ENCODE measurements at regions not wholly inside any gene's neighbourhood (a gene's known extent, or its start where the extent isn't known, plus 50 kb on each side); places are given as distances from the start of the nearest gene placed in this dataset.

DNA sequence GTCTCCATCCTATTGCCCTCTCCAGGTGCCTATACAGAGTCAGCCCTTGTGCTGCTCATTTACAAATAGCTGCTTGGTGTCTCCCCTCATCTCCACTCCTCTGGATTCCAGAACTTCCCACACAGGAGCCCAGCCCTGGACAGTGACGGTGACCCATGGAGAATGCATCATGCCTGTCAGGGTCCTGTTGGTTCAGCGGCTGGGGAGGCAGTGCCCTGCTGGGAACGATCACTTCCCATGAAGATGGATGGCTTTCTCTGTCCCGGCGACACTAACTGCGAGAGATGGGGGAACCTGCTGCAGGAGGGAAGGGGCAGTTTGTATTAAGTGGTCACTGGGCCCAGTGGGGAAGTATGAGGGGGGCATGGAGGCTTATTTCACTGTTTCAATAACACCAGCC is 395.0 kb upstream of the TBX3 start:
- DNase-seq (ENCODE audit: low read depth): no peak

DNA sequence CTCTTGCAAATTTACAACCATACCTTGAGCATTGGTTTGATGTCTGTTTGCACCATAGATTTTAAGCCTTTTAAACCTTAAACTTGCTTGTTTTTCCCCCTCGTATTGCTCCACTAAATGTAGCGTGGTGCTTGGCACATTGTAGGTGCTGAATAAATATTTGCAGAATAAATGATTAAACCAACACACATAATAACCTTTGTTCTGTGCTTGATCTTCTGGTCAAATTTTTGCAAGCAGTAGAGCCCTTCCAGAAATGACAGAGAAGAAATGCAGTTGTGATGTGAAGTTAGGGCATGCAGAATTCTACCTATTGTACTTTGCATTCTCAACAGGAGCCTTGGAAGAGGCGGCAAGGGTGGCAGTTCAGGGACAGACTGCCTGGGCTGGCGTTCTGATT is 394.4 kb upstream of the TBX3 start:
- no peak for DNase-seq (ENCODE audit: low read depth)

DNA sequence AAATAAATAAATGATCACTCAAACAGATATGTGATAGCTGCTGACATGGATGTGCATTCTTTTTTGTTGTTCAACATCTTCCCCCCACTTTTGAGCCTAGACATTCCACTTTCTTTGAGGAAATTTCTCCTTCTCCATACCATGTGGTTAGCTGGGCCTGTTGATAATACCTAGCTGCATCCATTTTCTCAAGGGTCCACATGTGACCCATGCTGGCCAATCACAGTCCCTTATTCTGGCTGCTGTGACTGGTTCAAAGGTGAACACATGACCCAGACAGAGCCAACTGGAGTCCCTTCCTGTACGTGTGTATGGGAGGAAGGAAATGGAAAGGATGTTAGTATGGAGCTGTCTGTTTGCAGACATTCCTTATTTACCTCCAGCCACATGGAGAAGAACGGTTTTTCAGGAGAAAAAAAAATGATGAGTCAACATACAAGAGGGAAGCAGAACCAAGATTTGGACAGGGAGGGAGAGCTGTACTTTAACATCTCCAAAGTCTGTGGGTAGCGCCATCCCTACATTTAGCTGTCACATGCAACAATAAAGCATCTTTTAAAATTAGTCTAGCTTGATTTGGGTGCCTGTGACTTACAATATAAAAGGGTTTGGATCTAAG is 391.7 kb upstream of the TBX3 start:
- DNase-seq (ENCODE audit: low read depth): no peak

DNA sequence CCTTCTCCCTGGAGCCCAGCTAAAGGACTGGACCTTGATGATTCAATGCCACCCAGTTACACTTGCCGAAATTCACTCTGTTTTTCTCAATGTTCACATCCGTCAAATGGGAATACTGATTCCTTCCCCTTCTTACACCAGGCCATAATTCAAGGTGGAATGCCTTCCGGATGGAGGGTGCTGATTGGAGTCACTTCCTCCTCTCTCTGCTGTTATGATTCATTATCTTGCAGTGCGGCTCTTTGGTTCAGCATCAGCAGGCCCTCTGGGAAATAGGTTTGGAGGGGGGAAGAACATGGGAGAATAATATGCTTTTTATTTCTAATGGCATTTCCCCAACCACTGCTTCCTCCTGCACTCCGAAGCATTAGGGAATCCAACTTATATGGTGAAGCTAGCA is 390.6 kb upstream of the TBX3 start:
- no peak for DNase-seq (ENCODE audit: low read depth)

DNA sequence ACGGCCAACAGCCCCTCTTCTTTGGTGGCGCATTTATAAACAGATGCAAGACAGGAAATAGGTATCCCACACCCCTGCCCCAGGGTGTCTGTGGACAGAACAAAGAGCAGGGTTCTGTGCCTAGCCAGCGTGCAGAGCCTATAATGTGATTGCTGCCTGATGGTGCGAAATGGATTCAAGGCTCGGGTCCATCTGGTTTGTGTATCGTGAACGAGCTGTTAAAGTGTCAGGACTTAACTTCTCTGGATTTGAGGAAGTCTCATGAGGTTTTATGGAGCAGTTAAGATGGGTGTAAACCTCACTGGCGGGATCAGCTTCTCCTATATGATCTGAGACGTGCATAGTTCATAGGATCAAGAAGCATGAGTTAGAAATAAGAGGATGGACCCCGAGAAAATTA is 388.7 kb upstream of the TBX3 start:
- no peak for DNase-seq (ENCODE audit: low read depth)

DNA sequence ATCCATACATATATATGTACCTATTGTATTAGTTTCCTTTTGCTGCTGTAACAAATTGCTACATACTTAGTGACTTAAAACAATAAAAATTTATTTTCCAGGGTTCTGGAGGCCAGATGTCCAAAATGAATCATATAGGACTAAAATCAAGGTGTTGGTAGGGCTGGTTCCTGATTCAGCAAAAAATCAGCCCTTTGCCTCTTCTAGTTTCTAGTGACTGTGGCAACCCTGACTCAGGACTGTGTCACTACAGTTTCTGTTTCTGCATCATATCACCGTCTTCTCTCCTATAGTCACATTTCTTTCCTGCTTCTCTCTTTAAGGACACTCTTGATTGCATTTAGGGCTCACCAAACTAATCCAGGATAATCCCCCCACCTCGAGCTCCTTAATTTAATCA is 386.3 kb upstream of the TBX3 start:
- DNase-seq (ENCODE audit: low read depth): no peak

DNA sequence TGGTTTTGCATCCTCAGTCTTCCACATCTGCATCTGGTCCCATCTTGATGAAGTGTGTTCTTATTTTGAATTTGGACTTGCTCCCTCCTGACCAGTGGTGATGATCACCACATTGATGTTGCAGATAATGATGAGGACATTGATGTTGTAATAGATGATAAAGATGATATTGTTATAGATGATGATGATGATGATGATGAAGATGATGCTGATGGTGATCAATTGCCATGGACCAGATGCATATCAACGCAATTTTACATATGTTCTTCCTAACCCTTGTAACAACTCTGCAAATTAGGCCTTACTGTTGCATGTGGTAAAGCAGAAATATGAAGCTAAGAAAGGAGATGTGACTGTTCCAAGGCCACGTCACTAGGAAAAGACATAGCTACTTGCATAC is 380.3 kb upstream of the TBX3 start:
- no peak for DNase-seq (ENCODE audit: low read depth)

DNA sequence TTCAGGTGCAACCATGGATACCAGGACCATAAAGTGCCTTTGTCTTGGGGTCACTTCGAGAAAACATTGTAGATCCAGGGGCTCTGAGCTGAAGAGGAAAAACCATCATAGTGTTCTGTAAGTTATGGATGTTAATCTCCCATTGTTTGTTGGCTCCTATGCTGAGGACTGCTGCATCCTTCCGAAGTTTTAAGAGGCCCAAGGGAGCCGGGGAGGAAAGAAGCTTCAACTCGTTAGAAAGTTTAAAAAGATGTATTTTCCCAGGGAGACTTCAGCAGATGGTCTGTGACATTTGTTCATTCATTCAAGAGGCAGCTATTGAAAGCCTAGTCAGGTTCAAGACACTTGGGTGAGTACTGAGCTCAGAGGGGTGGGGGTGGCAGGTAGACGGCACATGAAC is 378.8 kb upstream of the TBX3 start:
- no peak for DNase-seq (ENCODE audit: low read depth)

DNA sequence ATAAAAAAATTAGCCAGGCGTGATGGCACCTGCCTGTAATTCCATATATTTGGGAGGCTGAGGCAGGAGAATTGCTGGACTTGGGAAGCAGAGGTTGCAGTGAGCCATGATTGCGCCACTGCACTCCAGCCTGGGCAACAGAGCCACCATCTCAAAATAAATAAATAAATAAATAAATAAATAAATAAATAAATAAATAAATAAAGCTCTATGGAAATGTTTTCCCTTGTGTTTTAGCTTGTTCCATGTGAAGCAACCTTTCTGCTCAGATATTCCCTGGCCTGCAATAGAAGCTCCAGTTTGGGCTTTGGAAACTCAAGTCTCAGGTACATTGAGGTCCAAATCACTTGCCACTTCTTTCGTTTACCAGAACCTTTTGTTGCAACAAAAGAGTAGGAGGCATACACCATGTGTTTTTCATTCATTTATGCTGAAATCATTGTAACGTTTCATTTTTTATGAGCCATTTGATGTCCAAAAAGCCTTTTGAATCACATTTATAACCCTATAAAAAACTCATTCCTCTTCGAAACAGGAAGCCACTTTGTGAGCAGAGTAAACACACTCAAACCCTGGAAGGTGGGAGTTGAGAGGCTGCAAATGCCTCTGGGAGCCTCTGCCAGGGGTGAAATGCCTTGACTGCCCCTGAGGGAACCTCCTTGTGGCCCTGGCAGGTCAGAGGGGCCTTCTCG is 376.6 kb upstream of the TBX3 start:
- no peak for DNase-seq (ENCODE audit: low read depth)

DNA sequence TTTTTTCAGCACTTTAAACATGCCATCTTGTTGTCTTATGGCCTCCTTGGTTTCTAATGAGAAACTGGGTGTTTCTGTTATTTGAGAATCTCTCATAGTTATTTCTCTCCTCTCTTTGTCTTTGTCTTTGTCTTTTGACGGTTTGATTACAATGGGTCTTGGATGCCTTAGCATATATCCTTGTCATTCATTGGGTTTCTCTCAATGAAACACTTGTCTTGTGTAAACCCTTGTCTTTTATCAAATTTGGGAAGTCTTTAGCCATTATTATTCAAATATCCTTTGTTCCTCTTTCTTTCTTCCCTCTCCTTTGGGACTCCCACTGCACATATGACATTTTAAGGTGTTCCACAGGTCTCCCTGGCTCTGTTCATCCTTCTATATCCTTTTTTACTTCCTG is 373.5 kb upstream of the TBX3 start:
- DNase-seq (ENCODE audit: low read depth): no peak

DNA sequence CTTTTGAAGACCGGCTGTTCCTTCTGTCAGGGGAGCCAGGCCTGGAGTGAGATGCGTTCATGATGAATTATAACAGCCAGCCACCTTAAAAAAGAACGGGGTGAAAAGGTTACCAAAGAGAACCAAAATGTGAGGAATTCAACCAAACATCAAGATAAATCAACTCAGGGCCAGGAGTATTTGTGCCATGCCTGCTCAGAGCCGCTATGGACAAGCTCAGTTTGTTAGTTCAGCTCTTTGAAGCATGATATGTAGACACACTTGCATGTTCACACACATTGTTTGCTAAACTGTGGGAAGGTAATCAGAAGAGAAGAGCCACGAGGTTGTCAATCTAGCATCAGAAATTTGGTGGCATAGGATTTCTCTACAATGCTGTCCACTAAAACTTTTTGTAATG is 367.4 kb upstream of the TBX3 start:
- DNase-seq (ENCODE audit: low read depth): no peak

DNA sequence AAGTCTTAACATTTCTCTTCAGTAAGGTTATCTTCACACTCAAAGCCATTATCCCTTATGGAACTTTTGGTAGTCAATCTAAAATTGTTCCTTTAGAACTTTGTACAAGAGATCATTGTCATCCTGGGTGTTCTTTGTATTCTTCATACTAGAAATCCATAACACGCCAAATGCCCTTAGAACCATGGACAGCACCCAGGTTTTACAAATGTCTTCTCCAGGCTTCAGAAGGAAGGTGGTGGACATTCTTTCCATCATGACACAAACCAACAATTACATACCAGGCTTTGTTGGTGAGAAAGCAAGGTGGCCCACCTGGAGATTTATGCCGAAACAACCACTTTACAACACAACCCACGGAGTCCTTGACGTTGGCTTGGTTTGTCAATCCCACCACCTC is 365.6 kb upstream of the TBX3 start:
- no peak for DNase-seq (ENCODE audit: low read depth)

DNA sequence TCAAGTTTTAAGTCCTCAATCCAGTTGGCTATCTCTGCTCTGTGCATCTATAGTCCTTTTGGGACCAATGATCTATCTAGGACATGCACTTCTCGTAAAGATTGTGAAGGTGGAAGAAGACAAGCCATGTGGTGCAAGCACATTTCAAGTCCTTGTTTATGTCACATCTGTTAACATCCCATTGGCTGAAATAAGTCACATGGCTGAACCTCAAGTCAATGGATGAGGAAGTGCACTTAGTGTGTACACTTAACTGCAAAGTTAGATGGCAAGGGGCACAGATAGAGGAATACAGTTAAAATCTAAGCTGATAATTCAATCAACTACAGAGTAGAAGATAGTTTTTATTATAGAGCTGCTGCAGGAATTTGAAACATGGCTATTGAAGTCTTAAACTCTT is 362.8 kb upstream of the TBX3 start:
- DNase-seq (ENCODE audit: low read depth): no peak

DNA sequence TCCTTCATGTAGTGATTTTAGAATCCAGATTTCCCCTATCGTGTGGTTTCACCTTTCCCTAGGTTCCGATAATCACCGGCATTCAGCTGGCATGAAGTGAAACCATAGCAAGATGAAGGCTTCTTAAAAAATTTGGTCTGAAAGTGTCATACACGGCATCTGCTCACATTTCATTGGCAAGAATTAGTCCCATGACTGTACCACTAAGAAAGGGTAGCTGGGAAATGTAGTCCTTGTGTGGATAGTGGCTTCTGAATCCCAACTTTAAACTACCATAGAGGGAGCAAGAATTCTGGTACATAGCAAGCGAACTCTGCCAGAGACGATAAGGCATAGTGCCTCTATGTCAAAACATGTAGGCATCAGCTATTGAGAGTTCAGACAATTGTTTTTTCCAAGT is 360.1 kb upstream of the TBX3 start:
- no peak for DNase-seq (ENCODE audit: low read depth)

DNA sequence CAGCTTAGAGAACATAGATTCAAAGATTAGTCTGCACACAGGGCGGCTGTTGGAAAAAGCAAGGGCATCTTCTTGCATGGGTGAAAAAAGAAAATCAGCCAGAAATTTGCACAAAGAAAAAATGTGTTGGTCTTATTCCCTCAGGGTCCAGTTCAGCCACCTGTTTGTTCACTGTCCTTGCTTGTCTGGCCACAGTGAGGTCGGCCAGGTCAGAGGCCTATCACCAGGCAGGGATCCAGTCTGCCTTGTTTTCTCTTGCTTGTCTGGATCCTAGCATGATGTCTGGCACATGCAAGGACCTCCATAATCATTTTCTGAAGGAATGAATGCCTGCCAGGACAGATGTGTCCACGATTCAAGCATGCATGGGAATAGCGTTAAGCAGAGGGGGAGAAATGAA is 359.1 kb upstream of the TBX3 start:
- no peak for DNase-seq (ENCODE audit: low read depth)

DNA sequence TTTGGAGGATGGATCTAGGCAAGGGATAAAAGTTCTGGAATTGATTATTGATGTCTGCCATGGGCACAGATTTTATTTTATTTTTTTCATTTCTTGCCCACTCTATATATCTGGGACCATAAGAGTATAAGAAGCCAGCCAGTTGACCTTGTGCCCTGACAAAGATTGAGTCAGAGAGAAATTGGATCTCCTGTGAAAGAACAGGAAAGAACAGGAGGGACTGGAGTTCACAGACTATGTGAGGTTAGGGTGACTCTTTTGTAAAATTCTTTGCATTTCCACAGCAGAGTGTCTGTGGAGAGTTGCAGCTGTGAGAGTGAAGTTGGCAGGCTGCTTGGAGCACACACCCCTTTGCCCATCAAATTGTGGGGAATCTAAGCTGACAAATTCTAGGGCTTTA is 358.4 kb upstream of the TBX3 start:
- DNase-seq (ENCODE audit: low read depth): no peak

DNA sequence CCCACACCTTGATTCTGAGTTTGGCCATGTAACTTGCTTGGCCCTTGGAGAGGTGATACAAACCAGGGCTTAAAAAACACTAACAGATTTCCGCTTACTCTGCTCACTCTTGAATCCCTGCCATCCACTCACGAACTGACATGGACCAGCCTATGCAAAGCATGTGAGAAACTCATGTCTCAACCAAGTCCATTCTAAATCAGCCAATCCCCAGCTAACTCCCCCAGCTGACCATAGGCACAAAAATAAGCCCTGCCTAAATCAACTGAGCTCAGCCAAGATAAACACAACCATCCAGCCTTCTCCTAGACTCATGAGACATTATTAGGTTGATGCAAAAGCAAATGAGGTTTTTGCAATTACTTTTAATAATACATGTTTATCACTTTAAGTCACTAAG is 353.9 kb upstream of the TBX3 start:
- no peak for DNase-seq (ENCODE audit: low read depth)

DNA sequence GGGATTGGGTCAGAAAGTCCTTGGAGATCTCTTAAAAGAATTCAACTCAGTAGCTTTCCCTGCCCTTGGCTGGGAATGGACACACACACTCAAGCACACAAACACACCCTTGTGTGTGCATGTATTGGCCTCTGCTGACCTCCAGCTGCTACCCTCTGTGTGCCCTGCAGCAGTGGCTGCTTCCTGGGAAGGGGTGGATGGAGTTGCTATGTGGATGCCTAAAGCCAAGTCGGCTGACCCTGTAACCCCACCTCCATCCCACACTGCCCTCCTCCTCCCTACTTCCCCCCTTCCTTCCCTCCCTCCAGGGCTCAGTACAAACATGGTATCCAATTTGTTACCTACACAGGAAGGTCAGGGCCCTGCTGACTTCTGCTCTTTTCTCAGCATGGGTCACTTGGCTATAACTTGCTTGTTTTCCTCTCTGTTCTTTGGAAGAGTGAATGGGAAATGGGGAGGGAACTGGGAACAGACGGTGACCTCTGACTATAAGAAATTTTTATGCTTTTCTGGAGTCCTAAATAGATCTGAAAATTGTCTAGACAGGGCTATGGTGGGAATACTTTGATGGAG is 351.6 kb upstream of the TBX3 start:
- no peak for DNase-seq (ENCODE audit: low read depth)

DNA sequence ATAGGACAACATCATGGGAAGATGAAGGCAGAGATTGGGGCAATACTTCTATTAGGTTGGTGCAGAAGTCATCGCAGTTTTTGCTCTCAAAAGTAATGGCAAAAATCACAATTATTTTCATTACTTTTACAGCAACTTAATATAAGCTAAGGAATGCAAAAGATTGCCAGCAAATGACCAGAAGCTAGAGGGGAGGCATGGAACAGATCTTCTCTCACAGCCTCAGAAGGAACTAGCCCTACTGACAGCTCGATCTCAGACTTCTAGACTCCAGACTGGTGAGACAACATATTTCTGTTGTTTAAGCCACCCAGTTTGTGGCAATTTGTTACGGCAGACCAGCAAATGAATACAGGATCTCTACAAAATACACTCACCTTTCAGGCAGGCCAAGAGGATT is 348.5 kb upstream of the TBX3 start:
- no peak for DNase-seq (ENCODE audit: low read depth)

DNA sequence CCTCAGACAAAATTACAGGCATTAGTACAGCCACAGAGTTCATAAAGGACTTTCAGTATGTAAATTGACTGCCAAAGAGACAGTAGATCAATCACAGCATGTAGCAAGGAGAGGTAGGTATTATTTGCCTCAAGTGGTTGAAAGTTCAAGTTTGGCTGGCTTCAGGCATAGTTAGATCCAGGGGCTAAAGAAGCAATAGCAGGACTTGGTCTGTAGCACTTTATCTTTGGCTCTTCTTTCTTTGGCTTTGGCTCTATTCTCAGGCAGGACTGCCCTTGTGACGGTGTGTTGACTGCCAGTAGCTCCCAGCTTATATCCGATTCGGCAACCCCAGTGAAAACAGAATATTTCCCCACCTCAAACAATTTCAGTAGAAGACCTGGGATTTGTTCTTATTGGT is 346.0 kb upstream of the TBX3 start:
- no peak for DNase-seq (ENCODE audit: low read depth)

DNA sequence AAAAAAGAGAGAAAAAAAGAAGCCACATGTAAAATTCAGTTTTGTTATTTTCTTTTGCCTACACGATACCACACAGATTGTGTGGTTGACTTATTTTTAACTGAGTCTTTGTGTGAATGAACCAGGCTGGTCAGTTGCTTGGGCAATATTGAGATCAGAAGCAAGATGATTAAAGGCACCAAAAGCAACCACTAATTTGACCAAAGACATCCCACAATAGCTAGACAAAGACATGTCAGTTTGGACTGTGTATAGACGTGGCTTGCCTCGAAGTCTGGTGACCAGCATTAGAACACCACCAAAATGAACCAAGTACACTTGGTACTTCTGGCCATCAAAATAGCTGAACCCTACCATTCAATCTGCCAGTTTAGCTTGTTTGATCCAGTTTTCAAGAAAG is 340.6 kb upstream of the TBX3 start:
- no peak for DNase-seq (ENCODE audit: low read depth)

DNA sequence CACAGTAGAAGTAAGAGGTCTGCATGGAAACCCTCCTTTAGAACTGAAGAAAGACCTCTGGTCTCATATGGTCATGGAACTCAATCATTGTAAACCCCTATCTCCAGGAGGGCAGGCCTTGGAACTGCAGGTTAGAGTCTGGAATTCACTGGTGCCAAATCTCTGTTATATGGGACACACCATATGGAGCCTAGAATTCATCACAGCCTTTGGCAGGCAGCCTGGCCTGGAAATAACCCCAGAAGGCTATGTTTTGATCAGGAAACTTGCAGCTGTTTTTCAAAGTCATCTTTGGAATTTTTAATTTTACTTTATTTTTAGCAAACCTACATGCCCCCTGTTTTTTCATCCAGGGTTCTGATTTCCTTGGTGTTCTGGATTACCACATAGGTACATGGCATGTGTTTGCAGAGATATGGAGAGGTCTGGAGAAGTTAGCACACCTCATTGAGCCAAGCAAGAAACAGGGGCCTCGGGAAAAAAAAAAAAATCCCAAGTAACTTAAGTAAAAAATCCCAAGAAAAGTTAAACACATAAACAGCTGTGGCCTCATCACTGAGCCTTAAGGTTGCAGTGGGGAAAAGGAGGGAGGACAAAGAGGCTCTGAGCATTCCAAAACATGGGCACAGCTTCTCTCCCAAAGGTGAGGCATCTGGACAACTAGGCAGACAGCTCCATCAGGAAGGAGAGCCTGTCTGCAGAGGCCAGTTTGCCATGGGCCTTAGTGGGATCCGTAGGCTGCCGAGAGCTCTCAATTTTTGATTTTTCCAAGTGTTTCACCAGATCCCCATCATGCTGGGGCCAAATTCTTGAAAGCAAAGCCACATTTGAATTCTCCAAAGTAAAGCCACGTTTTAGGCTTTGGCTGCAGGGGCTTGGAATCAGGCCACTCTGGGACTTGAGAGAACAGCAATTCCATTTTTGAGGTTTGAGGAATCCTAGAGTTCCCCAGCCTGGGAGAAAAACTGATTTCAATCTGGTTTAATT is 339.6 kb upstream of the TBX3 start:
- DNase-seq (ENCODE audit: low read depth): no peak

DNA sequence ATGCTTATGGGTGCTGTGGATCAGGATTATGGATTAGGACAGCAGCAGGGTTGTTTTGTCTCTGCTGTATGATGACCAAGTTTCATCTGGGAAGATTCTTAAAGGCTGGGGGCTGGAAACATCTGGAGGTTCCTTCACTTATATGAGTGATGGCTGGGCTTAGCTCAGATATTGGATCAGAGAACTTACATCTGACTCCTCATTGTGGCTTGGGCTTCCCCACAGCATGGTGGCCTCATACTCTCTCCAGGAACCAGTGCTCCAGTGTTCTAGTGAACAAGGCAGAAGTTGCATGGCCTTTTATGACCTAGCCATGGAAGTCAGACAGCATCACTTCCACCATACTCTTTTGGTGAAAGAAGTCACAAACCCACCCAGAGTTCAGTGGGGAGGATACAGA is 336.1 kb upstream of the TBX3 start:
- DNase-seq (ENCODE audit: low read depth): no peak
